PC-3 (cell line): ENCODE measurements at regions not wholly inside any gene's neighbourhood (a gene's known extent, or its start where the extent isn't known, plus 50 kb on each side); places are given as distances from the start of the nearest gene placed in this dataset.

ENCODE experiments used
- ATAC-seq: fragments of 200-7000 bp; cut with Tn5 transposase; 2 replicates; pipeline ENCODE4 v1.9.1; 2020; ENCODE audit warnings: mild to moderate bottlenecking, moderate library complexity
- BruUV-seq: library from RNA; stranded (reverse); fragments of 400-500 nt; replicated peaks from 2 replicates; lab custom pipeline; 2021; lab: Mats Ljungman, UMichigan
- CTCF ChIA-PET: fragments of 300-600 bp; sonication (Branson Sonifier 250); formaldehyde crosslinking; loops from one replicate; lab custom pipeline; 2022; ENCODE audit warnings: antibody characterized with exemption; lab: Charles Lee
- POLR2A ChIA-PET: fragments of 300-600 bp; sonication (Branson Sonifier 250); formaldehyde crosslinking; loops from one replicate; lab custom pipeline; 2022; ENCODE audit warnings: antibody characterized with exemption; ENCODE audit not compliant: unreplicated experiment; lab: Charles Lee
- DNase-seq: peaks from one replicate; pipeline ENCODE4 v3.0.0-alpha.2; 2015
- H2AFZ ChIP-seq: fragments of 300-600 bp; sonication (generic); 2 replicates; pipeline ENCODE4 v1.6.0; 2016; ENCODE audit warnings: antibody characterized with exemption, low read length
- H3F3A ChIP-seq: fragments of 300-600 bp; sonication (generic); one replicate; pipeline ENCODE4 v1.6.0; 2017; ENCODE audit warnings: antibody characterized with exemption, low read length, control low read depth, mild to moderate bottlenecking; ENCODE audit not compliant: unreplicated experiment
- H3K27ac ChIP-seq: fragments of 300-600 bp; sonication (generic); 2 replicates; pipeline ENCODE4 v1.5.1; 2016; ENCODE audit warnings: mild to moderate bottlenecking, low read length
- H3K27me3 ChIP-seq: fragments of 300-600 bp; sonication (generic); 2 replicates; pipeline ENCODE4 v1.6.1; 2016; ENCODE audit warnings: low read length, mixed read lengths
- H3K36me3 ChIP-seq: fragments of 300-600 bp; sonication (generic); 2 replicates; pipeline ENCODE4 v1.6.1; 2016; ENCODE audit warnings: low read depth, mixed run types, low read length, mixed read lengths
- H3K4me1 ChIP-seq: fragments of 300-600 bp; sonication (generic); 2 replicates; pipeline ENCODE4 v1.5.1; 2016; ENCODE audit warnings: low read length; ENCODE audit not compliant: insufficient read depth
- H3K4me2 ChIP-seq: fragments of 300-600 bp; sonication (generic); 2 replicates; pipeline ENCODE4 v1.6.0; 2016; ENCODE audit warnings: low read length
- H3K4me3 ChIP-seq: fragments of 300-600 bp; sonication (generic); 2 replicates; pipeline ENCODE4 v1.5.1; 2016; ENCODE audit warnings: mild to moderate bottlenecking, low read length, mixed read lengths
- H3K79me2 ChIP-seq: fragments of 300-600 bp; sonication (generic); 2 replicates; pipeline ENCODE4 v1.6.1; 2017; ENCODE audit warnings: low read length, mixed read lengths
- H3K9ac ChIP-seq: fragments of 300-600 bp; sonication (generic); 2 replicates; pipeline ENCODE4 v1.6.0; 2016; ENCODE audit warnings: mild to moderate bottlenecking, low read length
- H3K9me2 ChIP-seq: fragments of 300-600 bp; sonication (generic); replicated peaks from 2 replicates; pipeline ENCODE4 v1.6.1; 2016; ENCODE audit warnings: mixed run types, low read length, mixed read lengths
- H3K9me3 ChIP-seq: fragments of 300-600 bp; sonication (generic); 2 replicates; pipeline ENCODE4 v1.6.1; 2016; ENCODE audit warnings: low read length, mixed read lengths
- H4K20me1 ChIP-seq: fragments of 300-600 bp; sonication (generic); 2 replicates; pipeline ENCODE4 v1.6.1; 2016; ENCODE audit warnings: low read length, mixed read lengths
- CTCF ChIP-seq: fragments of 300-600 bp; sonication (generic); conservative IDR thresholded peaks from 2 replicates; pipeline ENCODE4 v1.5.1; 2017; ENCODE audit warnings: antibody characterized with exemption, low read depth, mild to moderate bottlenecking, low read length
- EZH2 ChIP-seq: fragments of 300-600 bp; sonication (generic); IDR thresholded peaks from one replicate; pipeline ENCODE4 v1.6.1; 2017; ENCODE audit warnings: antibody characterized with exemption, mild to moderate bottlenecking, low read length; ENCODE audit not compliant: unreplicated experiment
- EZH2phosphoT487 ChIP-seq: fragments of 300-600 bp; sonication (generic); IDR thresholded peaks from 2 replicates; pipeline ENCODE4 v1.6.1; 2018; ENCODE audit warnings: mild to moderate bottlenecking, antibody characterized with exemption, low read length, borderline replicate concordance
- intact Hi-C: fragments of 100-400 bp; cut with micrococcal nuclease; formaldehyde crosslinking; loops from 2 replicates; pipeline ENCODE4 v1.9.0; 2023

- Histone ChIP-seq H3K27ac (no peak overlapping the region), H3K9ac (no peak overlapping the region), H2AFZ (no peak overlapping the region), H3K9me2 (no peaks in the 10 kb centered on the region), H3K4me2 (no peak overlapping the region), H3K4me3 (no peak overlapping the region), H3K9me3 (no peaks in the 10 kb centered on the region), H3K4me1 (no peaks in the 10 kb centered on the region; the same call in 1 of the 2 replicates), H3K79me2 (no peaks in the 10 kb centered on the region), H3K27me3 (peaks cover 11% of the 10 kb centered on the region; the same call in 1 of the 2 replicates), H3F3A (no peaks in the 10 kb centered on the region), H3K36me3 (no peaks in the 10 kb centered on the region), H4K20me1 (no peaks in the 10 kb centered on the region)
- ChIA-PET POLR2A (no interaction called here), CTCF (no interaction called here)
- intact Hi-C loops, result no loop called here
- BruUV-seq, result no TSS peak
- no peak for DNase-seq
- ATAC-seq, result no peak
- TF ChIP-seq CTCF, result no peak
- no peak for TF ChIP-seq EZH2phosphoT487
- no peak for TF ChIP-seq EZH2
These were observed 148.1 kb upstream of the PCBD1 start for GRCh38 chr10:71036297-71036966.

GRCh38 chr10:71038091-71038633 is 149.8 kb upstream of the PCBD1 start:
- Histone ChIP-seq H3K27me3 (no peaks in the 10 kb centered on the region), H3K4me2 (no peak overlapping the region), H3K36me3 (no peaks in the 10 kb centered on the region), H2AFZ (no peak overlapping the region), H3K27ac (no peak overlapping the region), H3K9ac (no peak overlapping the region), H3K9me3 (no peaks in the 10 kb centered on the region), H3K4me1 (no peaks in the 10 kb centered on the region; the same call in 1 of the 2 replicates), H3K9me2 (no peaks in the 10 kb centered on the region), H4K20me1 (no peaks in the 10 kb centered on the region), H3K4me3 (no peak overlapping the region), H3F3A (no peaks in the 10 kb centered on the region), H3K79me2 (no peaks in the 10 kb centered on the region)
- TF ChIP-seq CTCF, result no peak
- no peak for TF ChIP-seq EZH2phosphoT487
- no peak for TF ChIP-seq EZH2
- ChIA-PET CTCF (no interaction called here), POLR2A (no interaction called here)
- no TSS peak for BruUV-seq
- DNase-seq (no peak), ATAC-seq (no peak)
- intact Hi-C loops, result no loop called here

GRCh38 chr10:71038921-71039320 is 150.6 kb upstream of the PCBD1 start:
- CTCF ChIA-PET, result no interaction called here
- POLR2A ChIA-PET, result no interaction called here
- intact Hi-C loops, result no loop called here

More at GRCh38 chr10:71038921-71039320, 150.6 kb upstream of the PCBD1 start:
- Histone ChIP-seq H2AFZ (no peak overlapping the region), H3K27me3 (no peaks in the 10 kb centered on the region), H3K9me2 (no peaks in the 10 kb centered on the region), H3K4me2 (no peak overlapping the region), H3K36me3 (no peaks in the 10 kb centered on the region), H3K4me1 (no peaks in the 10 kb centered on the region; the same call in 1 of the 2 replicates), H3K4me3 (no peak overlapping the region), H3K9me3 (no peaks in the 10 kb centered on the region), H3K79me2 (no peaks in the 10 kb centered on the region), H3K9ac (no peak overlapping the region), H4K20me1 (no peaks in the 10 kb centered on the region), H3F3A (no peaks in the 10 kb centered on the region), H3K27ac (no peak overlapping the region)
- no peak for TF ChIP-seq CTCF
- TF ChIP-seq EZH2phosphoT487, result no peak
- no peak for TF ChIP-seq EZH2
- BruUV-seq, result no TSS peak
- DNase-seq, result no peak
- ATAC-seq, result no peak
